Spleen (tissue), 7 donors: ENCODE measurements at regions not wholly inside any gene's neighbourhood (a gene's known extent, or its start where the extent isn't known, plus 50 kb on each side); places are given as distances from the start of the nearest gene placed in this dataset.

Source experiments
- POLR2AphosphoS5 ChIP-seq, 3 donors: sonication (generic); formaldehyde crosslinking; IDR thresholded peaks; one replicate each; pipeline ENCODE4 v1.5.1; 2017; ENCODE audit warnings: antibody characterized with exemption in 3 of 3
- TF ChIP-seq, protein P1 (sequence below), 11 experiments: fragments of 200-600 bp in 7 of 11; fragments of 450-650 bp in 4 of 11; sonication (generic) in 4 of 11; IDR thresholded peaks in 8 of 11; conservative IDR thresholded peaks in 3 of 11; 1 replicate in 7 of 11; 2 replicates in 4 of 11; pipeline versions ENCODE4 v1.4.0 to v1.8.0; 2016 to 2021; ENCODE audit warnings: antibody characterized with exemption in 11 of 11, inconsistent platforms in 4 of 11, mild to moderate bottlenecking in 1 of 11
- donor health status: DM: no; HTN: no; CAD: no; lungs with moderate emphysema.
- donor health status: DM: no; HTN: no; CAD: no.
- donor health status: DM: no; HTN: no; CAD: no.

DNA sequence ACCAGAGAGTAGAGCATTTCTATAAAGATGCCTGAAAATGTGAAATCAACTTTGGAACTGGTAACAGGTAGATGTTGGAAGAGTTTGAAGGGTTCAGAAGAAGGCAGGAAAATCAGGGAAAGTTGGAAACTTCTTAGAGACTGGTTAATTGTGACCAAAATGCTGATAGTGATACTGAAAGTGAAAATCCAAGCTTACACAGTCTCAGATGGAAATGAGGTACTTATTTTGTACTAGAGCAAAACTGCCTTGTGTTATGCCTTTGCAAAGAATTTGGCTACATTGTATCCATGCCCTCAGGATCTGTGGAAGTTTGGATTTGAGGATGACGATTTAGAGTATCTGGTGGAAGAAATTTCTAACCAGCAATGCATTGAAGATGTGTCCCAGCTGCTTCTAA lies 430.6 kb upstream of the KCND2 start:
- TF ChIP-seq, protein P1, sequence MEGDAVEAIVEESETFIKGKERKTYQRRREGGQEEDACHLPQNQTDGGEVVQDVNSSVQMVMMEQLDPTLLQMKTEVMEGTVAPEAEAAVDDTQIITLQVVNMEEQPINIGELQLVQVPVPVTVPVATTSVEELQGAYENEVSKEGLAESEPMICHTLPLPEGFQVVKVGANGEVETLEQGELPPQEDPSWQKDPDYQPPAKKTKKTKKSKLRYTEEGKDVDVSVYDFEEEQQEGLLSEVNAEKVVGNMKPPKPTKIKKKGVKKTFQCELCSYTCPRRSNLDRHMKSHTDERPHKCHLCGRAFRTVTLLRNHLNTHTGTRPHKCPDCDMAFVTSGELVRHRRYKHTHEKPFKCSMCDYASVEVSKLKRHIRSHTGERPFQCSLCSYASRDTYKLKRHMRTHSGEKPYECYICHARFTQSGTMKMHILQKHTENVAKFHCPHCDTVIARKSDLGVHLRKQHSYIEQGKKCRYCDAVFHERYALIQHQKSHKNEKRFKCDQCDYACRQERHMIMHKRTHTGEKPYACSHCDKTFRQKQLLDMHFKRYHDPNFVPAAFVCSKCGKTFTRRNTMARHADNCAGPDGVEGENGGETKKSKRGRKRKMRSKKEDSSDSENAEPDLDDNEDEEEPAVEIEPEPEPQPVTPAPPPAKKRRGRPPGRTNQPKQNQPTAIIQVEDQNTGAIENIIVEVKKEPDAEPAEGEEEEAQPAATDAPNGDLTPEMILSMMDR (IDR thresholded peaks at IDR 0.05 in 8 of 11, conservative IDR thresholded peaks at IDR 0.05 in 3 of 11): no peak
- no peak for TF ChIP-seq POLR2AphosphoS5 (IDR thresholded peaks at IDR 0.05)
